Thymus (tissue), 11 donors: ENCODE measurements at regions not wholly inside any gene's neighbourhood (a gene's known extent, or its start where the extent isn't known, plus 50 kb on each side); places are given as distances from the start of the nearest gene placed in this dataset.

Experiments used
- DNase-seq, 9 donors: peaks; one replicate each; pipeline ENCODE4 v3.0.0-alpha.2; 2013; ENCODE audit warnings: low spot score in 9 of 9, low read depth in 6 of 9, missing footprints in 1 of 9
- H3K27ac ChIP-seq, 2 donors: one replicate each; pipeline ENCODE4 v1.5.1; 2013; ENCODE audit warnings: control low read depth in 1 of 2, low read depth in 1 of 2, low read length in 1 of 2, mild to moderate bottlenecking in 1 of 2, moderate library complexity in 1 of 2
- H3K27me3 ChIP-seq, 2 donors: one replicate each; pipeline ENCODE4 v1.5.1; 2013; ENCODE audit warnings: low read length in 1 of 2; ENCODE audit not compliant: control insufficient read depth in 2 of 2, insufficient read depth in 1 of 2
- H3K36me3 ChIP-seq, 2 donors: one replicate each; pipeline ENCODE4 v1.5.1; 2013; ENCODE audit warnings: low read length in 1 of 2, mild to moderate bottlenecking in 1 of 2, moderate library complexity in 1 of 2; ENCODE audit not compliant: control insufficient read depth in 2 of 2, insufficient read depth in 2 of 2
- H3K4me1 ChIP-seq, 2 donors: one replicate each; pipeline ENCODE4 v1.5.1; 2013; ENCODE audit warnings: low read length in 2 of 2; ENCODE audit not compliant: control insufficient read depth in 2 of 2, insufficient read depth in 2 of 2
- H3K4me3 ChIP-seq, 2 donors: one replicate each; pipeline ENCODE4 v1.5.1; 2013; ENCODE audit warnings: low read length in 2 of 2, control low read depth in 1 of 2, mild to moderate bottlenecking in 1 of 2
- H3K9me3 ChIP-seq, 2 donors: one replicate each; pipeline ENCODE4 v1.5.1; 2013; ENCODE audit warnings: low read length in 1 of 2, mild to moderate bottlenecking in 1 of 2; ENCODE audit not compliant: control insufficient read depth in 2 of 2, insufficient read depth in 1 of 2
- WGBS: extraction: QIAGEN DNeasy Blood & Tissue Kit; methylation state at CpG from one replicate; pipeline ENCODE4 v1.1.7; 2013; 5-methylcytosine and 5-hydroxymethylcytosine counted together
- donor health status: healthy.

- peaks cover 0 to 16% of the 10 kb centered on the region in 2 donors for H3K27me3 ChIP-seq
- no peaks in the 10 kb centered on the region for H3K36me3 ChIP-seq
- peak overlapping the region; percentile 55 to 60 for H3K4me3 ChIP-seq
- H3K9me3 ChIP-seq: peaks cover 0 to 11% of the 10 kb centered on the region in 2 donors
- no peak for DNase-seq
- peaks cover 2 to 38% of the 10 kb centered on the region in 2 donors for H3K4me1 ChIP-seq
- no peak overlapping the region for H3K27ac ChIP-seq
- WGBS: 19% methylated on average over 29 of the region's 29 CpGs
Measured at GRCh38 chrX:40267334-40268187, 169.8 kb upstream of the BCOR start.

- H3K27ac ChIP-seq: no peak overlapping the region
- 6% methylated on average over 42 of the region's 42 CpGs for WGBS
- H3K36me3 ChIP-seq: no peaks in the 10 kb centered on the region
- peak in 2 of 9 donors; percentile 49 to 66 for DNase-seq
- peaks cover 0 to 33% of the 10 kb centered on the region in 2 donors for H3K4me1 ChIP-seq
- peak overlapping the region; percentile 55 to 60 for H3K4me3 ChIP-seq
- H3K9me3 ChIP-seq: peaks cover 0 to 11% of the 10 kb centered on the region in 2 donors
- peaks cover 0 to 16% of the 10 kb centered on the region in 2 donors for H3K27me3 ChIP-seq
Measured at GRCh38 chrX:40266490-40267333, 169.0 kb upstream of the BCOR start.

GRCh38 chrX:40265936-40266335 lies 168.2 kb upstream of the BCOR start:
- Histone ChIP-seq H3K4me1 (peaks cover 0 to 33% of the 10 kb centered on the region in 2 donors), H3K27me3 (peaks cover 0 to 16% of the 10 kb centered on the region in 2 donors), H3K36me3 (no peaks in the 10 kb centered on the region), H3K9me3 (peaks cover 0 to 6% of the 10 kb centered on the region in 2 donors), H3K27ac (no peak overlapping the region), H3K4me3 (no peak overlapping the region)
- 61% methylated on average over 7 of the region's 7 CpGs for WGBS
- DNase-seq: no peak

- 73% methylated on average over 8 of the region's 8 CpGs for WGBS
- DNase-seq: no peak
- no peaks in the 10 kb centered on the region for H3K36me3 ChIP-seq
Measured at GRCh38 chrX:40263014-40263560, 165.3 kb upstream of the BCOR start.

GRCh38 chrX:40262157-40263013 lies 164.6 kb upstream of the BCOR start:
- no peak overlapping the region for H3K4me3 ChIP-seq
- DNase-seq: no peak
- no peak overlapping the region for H3K27ac ChIP-seq
- no peaks in the 10 kb centered on the region for H3K36me3 ChIP-seq
- WGBS: 94% methylated on average over 13 of the region's 13 CpGs
- no peaks in the 10 kb centered on the region for H3K9me3 ChIP-seq
- peaks cover 0 to 32% of the 10 kb centered on the region in 2 donors for H3K4me1 ChIP-seq
- H3K27me3 ChIP-seq: peaks cover 0 to 12% of the 10 kb centered on the region in 2 donors

More at GRCh38 chrX:40263014-40263560, 165.3 kb upstream of the BCOR start:
- no peaks in the 10 kb centered on the region for H3K9me3 ChIP-seq
- no peak overlapping the region for H3K27ac ChIP-seq
- H3K4me1 ChIP-seq: peaks cover 0 to 37% of the 10 kb centered on the region in 2 donors
- H3K27me3 ChIP-seq: peaks cover 0 to 16% of the 10 kb centered on the region in 2 donors
- H3K4me3 ChIP-seq: no peak overlapping the region

GRCh38 chrX:40261833-40262156 lies 164.0 kb upstream of the BCOR start:
- no peak for DNase-seq
- Histone ChIP-seq H3K27me3 (peaks cover 0 to 6% of the 10 kb centered on the region in 2 donors), H3K9me3 (no peaks in the 10 kb centered on the region), H3K27ac (no peak overlapping the region), H3K4me3 (no peak overlapping the region), H3K4me1 (peaks cover 0 to 28% of the 10 kb centered on the region in 2 donors), H3K36me3 (no peaks in the 10 kb centered on the region)
- WGBS: 95% methylated on average over 7 of the region's 7 CpGs

GRCh38 chrX:40260146-40260747 lies 162.5 kb upstream of the BCOR start:
- Histone ChIP-seq H3K4me1 (peaks cover 0 to 18% of the 10 kb centered on the region in 2 donors), H3K27me3 (no peaks in the 10 kb centered on the region), H3K27ac (no peak overlapping the region), H3K9me3 (no peaks in the 10 kb centered on the region), H3K36me3 (no peaks in the 10 kb centered on the region), H3K4me3 (no peak overlapping the region)
- no peak for DNase-seq
- 94% methylated on average over 14 of the region's 14 CpGs for WGBS

GRCh38 chrX:40258909-40259308 lies 161.2 kb upstream of the BCOR start:
- H3K4me3 ChIP-seq: no peak overlapping the region
- DNase-seq: no peak
- no peaks in the 10 kb centered on the region for H3K36me3 ChIP-seq
- H3K27me3 ChIP-seq: no peaks in the 10 kb centered on the region
- H3K27ac ChIP-seq: no peak overlapping the region
- no peaks in the 10 kb centered on the region for H3K9me3 ChIP-seq
- WGBS: 98% methylated on average over 6 of the region's 6 CpGs
- H3K4me1 ChIP-seq: peaks cover 0 to 12% of the 10 kb centered on the region in 2 donors
